MM.1S (cell line): ENCODE measurements at regions not wholly inside any gene's neighbourhood (a gene's known extent, or its start where the extent isn't known, plus 50 kb on each side); places are given as distances from the start of the nearest gene placed in this dataset.

ENCODE experiments used
- DNase-seq: peaks from one replicate; pipeline ENCODE4 v3.0.0-alpha.2; 2015
- H2AFZ ChIP-seq: fragments of 300-600 bp; sonication (generic); 2 replicates; pipeline ENCODE4 v1.6.0; 2016; ENCODE audit warnings: antibody characterized with exemption, low read length
- H3F3A ChIP-seq: fragments of 300-600 bp; sonication (generic); 2 replicates; pipeline ENCODE4 v1.6.1; 2016; ENCODE audit warnings: mild to moderate bottlenecking, antibody characterized with exemption, low read length, moderate library complexity, mixed read lengths; ENCODE audit not compliant: insufficient read depth
- H3K27ac ChIP-seq: fragments of 300-600 bp; sonication (generic); 2 replicates; pipeline ENCODE4 v1.5.1; 2016; ENCODE audit warnings: mild to moderate bottlenecking, low read length
- H3K27me3 ChIP-seq: fragments of 300-600 bp; sonication (generic); replicated peaks from 2 replicates; pipeline ENCODE4 v1.6.0; 2016; ENCODE audit warnings: low read length; ENCODE audit not compliant: insufficient read depth
- H3K36me3 ChIP-seq: fragments of 300-600 bp; sonication (generic); replicated peaks from 2 replicates; pipeline ENCODE4 v1.6.1; 2016; ENCODE audit warnings: mild to moderate bottlenecking, low read length, mixed read lengths; ENCODE audit not compliant: insufficient read depth
- H3K4me1 ChIP-seq: fragments of 300-600 bp; sonication (generic); 2 replicates; pipeline ENCODE4 v1.6.1; 2016; ENCODE audit warnings: low read length, mixed read lengths
- H3K4me2 ChIP-seq: fragments of 300-600 bp; sonication (generic); 2 replicates; pipeline ENCODE4 v1.6.0; 2016; ENCODE audit warnings: low read depth, low read length
- H3K4me3 ChIP-seq: fragments of 300-600 bp; sonication (generic); 2 replicates; pipeline ENCODE4 v1.5.1; 2016; ENCODE audit warnings: low read length, mixed read lengths
- H3K79me2 ChIP-seq: fragments of 300-600 bp; sonication (generic); 2 replicates; pipeline ENCODE4 v1.6.1; 2016; ENCODE audit warnings: mixed run types, low read length, mixed read lengths
- H3K9ac ChIP-seq: fragments of 300-600 bp; sonication (generic); 2 replicates; pipeline ENCODE4 v1.6.1; 2016; ENCODE audit warnings: low read length, mixed read lengths
- H3K9me2 ChIP-seq: fragments of 300-600 bp; sonication (generic); replicated peaks from 2 replicates; pipeline ENCODE4 v1.6.1; 2016; ENCODE audit warnings: mild to moderate bottlenecking, low read length, mixed read lengths; ENCODE audit not compliant: insufficient read depth
- H3K9me3 ChIP-seq: fragments of 300-600 bp; sonication (generic); replicated peaks from 2 replicates; pipeline ENCODE4 v1.6.1; 2016; ENCODE audit warnings: mild to moderate bottlenecking, low read length, mixed read lengths; ENCODE audit not compliant: insufficient read depth
- H4K20me1 ChIP-seq: fragments of 300-600 bp; sonication (generic); 2 replicates; pipeline ENCODE4 v1.6.1; 2016; ENCODE audit warnings: mild to moderate bottlenecking, low read length, moderate library complexity, mixed read lengths; ENCODE audit not compliant: insufficient read depth
- CTCF ChIP-seq: fragments of 300-600 bp; sonication (generic); IDR thresholded peaks from 2 replicates; pipeline ENCODE4 v1.5.1; 2016; ENCODE audit warnings: antibody characterized with exemption, low read length, mixed read lengths
- EZH2 ChIP-seq: fragments of 300-600 bp; sonication (generic); optimal IDR thresholded peaks from 2 replicates; pipeline ENCODE3; 2017; ENCODE audit warnings: low read depth, mild to moderate bottlenecking, antibody characterized with exemption, low read length, mixed read lengths
- EZH2phosphoT487 ChIP-seq: fragments of 300-600 bp; sonication (generic); IDR thresholded peaks from 2 replicates; pipeline ENCODE4 v1.6.1; 2018; ENCODE audit warnings: antibody characterized with exemption, low read length

- Histone ChIP-seq H3K27me3 (no peaks in the 10 kb centered on the region), H3K9me3 (no peaks in the 10 kb centered on the region)
- no peak for DNase-seq
Measured at GRCh38 chr3:115423170-115423569, 200.1 kb upstream of the GAP43 start.

DNA sequence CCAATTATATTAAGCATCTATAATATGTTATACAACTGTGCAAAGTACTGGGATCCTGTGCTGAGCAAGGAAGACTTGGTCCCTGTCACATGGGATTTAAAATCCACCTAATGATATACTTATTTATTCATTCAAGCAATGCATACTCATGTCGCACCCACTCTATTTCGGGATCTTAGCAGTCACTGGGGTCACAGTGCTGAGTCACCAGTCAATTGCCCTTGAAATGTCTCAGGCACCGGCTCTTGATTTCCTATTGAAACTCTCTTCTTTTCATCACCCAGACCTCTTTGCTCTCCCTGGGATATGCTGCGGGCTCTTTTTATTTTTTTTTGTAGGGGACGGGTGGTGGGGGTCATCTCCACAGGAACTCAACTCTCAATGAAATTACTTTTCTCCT, 194.5 kb upstream of the GAP43 start:
- H3K27ac ChIP-seq, result no peak overlapping the region
- no peaks in the 10 kb centered on the region for H3F3A ChIP-seq
- TF ChIP-seq EZH2, result no peak
- no peak for TF ChIP-seq EZH2phosphoT487
- no peak for TF ChIP-seq CTCF
- DNase-seq, result no peak
- no peak overlapping the region for H3K9ac ChIP-seq
- H3K4me3 ChIP-seq, result no peak overlapping the region
- H3K4me1 ChIP-seq, result no peaks in the 10 kb centered on the region
- H3K9me3 ChIP-seq, result no peaks in the 10 kb centered on the region
- no peaks in the 10 kb centered on the region for H3K79me2 ChIP-seq
- no peaks in the 10 kb centered on the region for H3K9me2 ChIP-seq
- H3K36me3 ChIP-seq, result no peaks in the 10 kb centered on the region
- no peaks in the 10 kb centered on the region for H4K20me1 ChIP-seq
- no peak overlapping the region for H2AFZ ChIP-seq
- no peak overlapping the region for H3K4me2 ChIP-seq
- H3K27me3 ChIP-seq, result no peaks in the 10 kb centered on the region

More at GRCh38 chr3:115423170-115423569, 200.1 kb upstream of the GAP43 start:
- Histone ChIP-seq H3K4me3 (no peak overlapping the region), H3K36me3 (no peaks in the 10 kb centered on the region), H3F3A (no peaks in the 10 kb centered on the region), H3K79me2 (no peaks in the 10 kb centered on the region), H3K9me2 (no peaks in the 10 kb centered on the region), H3K4me1 (no peaks in the 10 kb centered on the region), H3K27ac (no peak overlapping the region), H3K4me2 (no peak overlapping the region), H4K20me1 (no peaks in the 10 kb centered on the region), H3K9ac (no peak overlapping the region), H2AFZ (no peak overlapping the region)
- TF ChIP-seq EZH2 (no peak), CTCF (no peak), EZH2phosphoT487 (no peak)

DNA sequence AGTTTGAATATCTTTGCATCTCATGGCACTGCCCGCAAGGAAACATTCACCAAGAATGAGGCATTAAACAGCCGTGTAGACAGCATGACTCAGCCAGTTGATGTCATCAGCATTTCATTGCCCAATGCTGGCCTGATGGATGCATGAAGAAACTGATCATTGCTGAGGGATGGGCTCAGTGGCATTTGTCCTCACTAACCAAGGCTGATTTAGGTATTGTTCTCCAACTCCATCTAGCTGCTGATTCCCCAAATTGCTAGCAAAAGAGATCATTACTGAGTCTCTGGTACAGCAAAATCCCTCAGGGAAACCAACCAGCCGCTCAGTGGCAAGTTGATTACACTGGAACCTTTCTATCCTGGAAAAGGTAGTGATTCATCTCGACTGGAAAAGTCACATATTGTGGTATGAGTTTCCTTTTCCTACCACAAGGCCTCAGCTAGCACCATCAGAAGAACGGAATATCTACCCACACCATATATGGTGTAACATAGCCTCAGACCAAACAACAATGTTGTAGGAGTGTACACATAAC, 186.5 kb upstream of the GAP43 start:
- H3K4me2 ChIP-seq, result no peak overlapping the region
- H3K9me2 ChIP-seq, result no peaks in the 10 kb centered on the region
- H3K4me1 ChIP-seq, result no peaks in the 10 kb centered on the region
- no peaks in the 10 kb centered on the region for H3K9me3 ChIP-seq
- H3K4me3 ChIP-seq, result no peak overlapping the region
- H2AFZ ChIP-seq, result no peak overlapping the region
- DNase-seq, result no peak
- H3K9ac ChIP-seq, result no peak overlapping the region
- H3K36me3 ChIP-seq, result no peaks in the 10 kb centered on the region
- H3K79me2 ChIP-seq, result no peaks in the 10 kb centered on the region
- H3K27me3 ChIP-seq, result no peaks in the 10 kb centered on the region
- H3F3A ChIP-seq, result no peaks in the 10 kb centered on the region
- no peak overlapping the region for H3K27ac ChIP-seq
- H4K20me1 ChIP-seq, result no peaks in the 10 kb centered on the region
- TF ChIP-seq EZH2phosphoT487 (no peak), CTCF (no peak), EZH2 (no peak)
